GM13977 (cell line): ENCODE measurements at regions not wholly inside any gene's neighbourhood (a gene's known extent, or its start where the extent isn't known, plus 50 kb on each side); places are given as distances from the start of the nearest gene placed in this dataset.

ENCODE experiments used
- DNase-seq: peaks from one replicate; pipeline ENCODE4 v3.0.0; 2012; ENCODE audit warnings: low spot score
- CTCF ChIP-seq: IDR thresholded peaks from 2 replicates; pipeline ENCODE4 v1.5.1; 2012; ENCODE audit warnings: mild to moderate bottlenecking, control low read depth; ENCODE audit not compliant: insufficient read depth; ENCODE audit errors: extremely low read depth, missing control alignments
- in situ Hi-C: fragments of 300-500 bp; cut with MboI; formaldehyde crosslinking; loops from one replicate; pipeline ENCODE4 v1.12.0; 2022; ENCODE audit warnings: low sequenced_read_pairs, low pct_unique_long_range_greater_than_20kb, mixed read lengths, inconsistent platforms; ENCODE audit not compliant: unreplicated experiment

GRCh38 chr13:97109256-97109655 lies 112.9 kb upstream of the MBNL2 start:
- no peak for DNase-seq
- no peak for TF ChIP-seq CTCF
- in situ Hi-C loops: no loop called here

- in situ Hi-C loops: loop anchor here (10.0 kb wide), 1 partner anchor 235 kb away; no protein-coding TSS in a partner anchor
- peak; percentile 98 for TF ChIP-seq CTCF
- DNase-seq: peak; percentile 83
These were observed 112.2 kb upstream of the MBNL2 start for GRCh38 chr13:97109841-97110492.

GRCh38 chr13:97110936-97111335 lies 111.2 kb upstream of the MBNL2 start:
- DNase-seq: no peak
- no peak for TF ChIP-seq CTCF
- in situ Hi-C loops: loop anchor here (10.0 kb wide), 1 partner anchor 234 kb away; no protein-coding TSS in a partner anchor

- TF ChIP-seq CTCF: no peak
- in situ Hi-C loops: loop anchor here (10.0 kb wide), 1 partner anchor 233 kb away; no protein-coding TSS in a partner anchor
These were observed 110.4 kb upstream of the MBNL2 start for GRCh38 chr13:97111756-97112155.

GRCh38 chr13:97112446-97113152 lies 109.5 kb upstream of the MBNL2 start:
- in situ Hi-C loops: loop anchor here (10.0 kb wide), 1 partner anchor 232 kb away; no protein-coding TSS in a partner anchor
- no peak for DNase-seq
- no peak for TF ChIP-seq CTCF

More at GRCh38 chr13:97111756-97112155, 110.4 kb upstream of the MBNL2 start:
- DNase-seq: no peak

GRCh38 chr13:97113231-97114001 lies 108.7 kb upstream of the MBNL2 start:
- in situ Hi-C loops: loop anchor here (10.0 kb wide), 1 partner anchor 231 kb away; no protein-coding TSS in a partner anchor
- no peak for TF ChIP-seq CTCF

More at GRCh38 chr13:97113231-97114001, 108.7 kb upstream of the MBNL2 start:
- no peak for DNase-seq
